Midbrain (tissue), 1 donor: ENCODE measurements at regions not wholly inside any gene's neighbourhood (a gene's known extent, or its start where the extent isn't known, plus 50 kb on each side); places are given as distances from the start of the nearest gene placed in this dataset.

Source experiments
- DNase-seq: peaks from one replicate; lab custom pipeline; 2025; lab: John Stamatoyannopoulos, UW

GRCh38 chr1:170460001-170460400, 72.0 kb upstream of the GORAB start:
- DNase-seq: no peak

DNA sequence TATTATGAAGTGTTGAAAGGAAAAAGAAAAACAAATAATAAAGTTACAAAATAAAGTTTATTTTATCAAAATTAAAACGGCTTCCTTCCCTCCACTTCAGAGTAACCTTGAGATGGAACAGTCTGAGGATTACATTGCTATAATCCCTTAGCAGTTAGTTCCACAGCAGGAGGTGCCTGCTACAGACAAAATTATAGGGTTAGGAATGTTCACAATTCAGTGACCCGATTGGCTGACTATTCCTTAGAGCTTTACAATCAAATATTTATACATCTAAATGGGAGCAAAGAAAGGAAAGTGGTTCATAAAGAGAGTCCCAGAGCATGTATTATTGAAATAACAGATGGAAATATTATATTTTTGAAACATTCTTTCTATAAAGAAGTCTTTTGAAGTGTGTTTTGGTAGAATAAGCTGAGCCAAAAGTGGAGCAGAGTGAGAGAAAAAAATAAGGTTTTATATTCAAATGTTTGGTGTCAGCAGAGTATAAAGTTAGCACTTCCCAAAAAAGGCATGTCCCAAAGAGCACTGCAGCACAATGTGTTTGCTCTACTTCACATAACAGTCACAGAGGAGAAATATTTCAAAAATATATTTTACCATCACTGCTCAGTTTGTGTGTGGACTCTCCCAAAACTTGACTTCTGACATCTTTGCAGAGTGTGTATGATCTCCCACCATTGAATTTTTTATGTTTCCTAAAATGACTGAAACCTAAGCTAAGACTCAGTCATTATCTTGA, 71.4 kb upstream of the GORAB start:
- no peak for DNase-seq

- no peak for DNase-seq
Measured at GRCh38 chr1:170461291-170461747, 70.6 kb upstream of the GORAB start.

DNA sequence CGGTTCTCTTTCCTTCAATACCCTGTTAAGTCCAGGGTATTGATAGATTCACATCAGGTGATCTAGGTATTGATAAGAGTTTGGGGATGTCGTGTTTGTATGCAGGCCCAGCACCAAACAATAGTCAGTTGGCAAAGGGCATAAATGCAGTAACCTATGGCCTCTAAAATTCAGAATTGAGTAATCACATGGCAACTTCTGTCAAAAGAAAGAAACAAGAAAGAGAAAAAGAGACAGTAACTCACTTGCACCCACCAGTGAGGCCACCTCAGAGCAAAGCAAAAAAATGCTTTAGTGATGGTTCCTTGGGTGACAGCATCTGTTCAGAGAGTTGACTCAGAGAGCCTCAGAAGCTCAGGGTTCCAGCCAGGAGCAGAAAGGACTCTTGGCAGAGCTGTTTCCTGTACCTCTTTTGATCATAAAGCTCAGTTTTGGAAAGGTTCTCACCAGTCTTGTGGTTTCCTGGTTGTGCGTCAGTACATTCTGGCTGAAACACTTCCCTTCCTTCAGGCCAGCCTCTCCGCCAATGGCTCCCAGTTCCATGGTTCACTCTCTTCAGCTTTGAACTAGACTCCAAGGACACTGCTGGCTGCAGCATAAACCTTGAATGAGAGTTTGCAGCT, 70.1 kb upstream of the GORAB start:
- DNase-seq: no peak

- DNase-seq: no peak
Measured at GRCh38 chr1:170470121-170470520, 61.8 kb upstream of the GORAB start.

- DNase-seq: no peak
Measured at GRCh38 chr1:170471398-170472053, 60.4 kb upstream of the GORAB start.

- DNase-seq: no peak
Measured at GRCh38 chr1:170481000-170481399, 51.0 kb upstream of the GORAB start.
